Right lobe of liver (tissue), 4 donors: ENCODE measurements at regions not wholly inside any gene's neighbourhood (a gene's known extent, or its start where the extent isn't known, plus 50 kb on each side); places are given as distances from the start of the nearest gene placed in this dataset.

Source experiments
- CTCF ChIP-seq, 4 donors: fragments of 200-600 bp in 3 of 4; fragments of 450-650 bp in 1 of 4; IDR thresholded peaks; one replicate each; pipeline versions ENCODE4 v1.5.1 to v1.8.0; 2016 to 2022; ENCODE audit warnings: antibody characterized with exemption in 4 of 4, mild to moderate bottlenecking in 2 of 4
- POLR2A ChIP-seq: fragments of 450-650 bp; IDR thresholded peaks from one replicate; pipeline ENCODE4 v1.6.1; 2017; ENCODE audit warnings: antibody characterized with exemption, mild to moderate bottlenecking
- donor health status: DM: no; HTN: no; CAD: no.
- donor health status: DM: no; HTN: no; CAD: no.
- donor health status: DM: no; HTN: yes; CAD: no.

- TF ChIP-seq CTCF (IDR thresholded peaks at IDR 0.05) (no peak), POLR2A (no peak)
These were observed 771.7 kb upstream of the PCDH7 start for GRCh38 chr4:29948451-29948850.
